HG03064 (cell line): ENCODE measurements at regions not wholly inside any gene's neighbourhood (a gene's known extent, or its start where the extent isn't known, plus 50 kb on each side); places are given as distances from the start of the nearest gene placed in this dataset.

Source experiments
- ATAC-seq: cut with Tn5 transposase; IDR thresholded peaks from one replicate; pipeline ENCODE4 v1.9.1; 2021; ENCODE audit warnings: low read depth; ENCODE audit not compliant: unreplicated experiment

GRCh38 chr1:90100566-90100965 is 105.7 kb downstream of the ZNF326 start:
- ATAC-seq, result no peak

DNA sequence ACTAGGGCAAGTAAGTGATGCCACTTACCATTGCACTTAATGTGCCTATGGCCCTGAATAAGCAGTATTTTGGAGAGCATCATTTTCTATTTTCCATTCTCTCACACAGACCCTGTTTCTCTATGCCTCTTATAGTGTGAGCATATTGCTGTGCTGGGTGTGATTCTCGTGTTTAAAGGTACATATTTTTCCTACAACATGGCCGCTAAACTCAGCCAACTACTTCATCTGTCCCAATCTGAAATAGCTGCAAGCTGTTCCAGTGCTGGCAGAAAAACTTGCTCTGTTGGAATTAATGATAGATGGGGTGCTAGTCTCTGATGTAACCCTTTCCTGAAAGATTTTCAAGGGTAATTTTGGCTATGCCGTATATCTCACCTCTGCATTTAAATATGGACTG is 97.5 kb downstream of the ZNF326 start:
- no peak for ATAC-seq
